T-cell (primary cell): ENCODE measurements at regions not wholly inside any gene's neighbourhood (a gene's known extent, or its start where the extent isn't known, plus 50 kb on each side); places are given as distances from the start of the nearest gene placed in this dataset.

Experiments used
- ATAC-seq, 4 experiments: fragments of 200-7000 bp in 3 of 4; fragments of 150-1000 bp in 1 of 4; cut with Tn5 transposase; replicated peaks in 1 of 4; 1 replicate in 3 of 4; 2 replicates in 1 of 4; pipeline ENCODE4 v1.10.0; 2021; ENCODE audit warnings: moderate library complexity in 3 of 4, mild to moderate bottlenecking in 2 of 4, moderate number of reproducible peaks in 1 of 4
- CTCF ChIA-PET, 2 donors: fragments of 300-600 bp; sonication (Branson Sonifier 250); formaldehyde crosslinking; loops; one replicate each; lab custom pipeline; 2022; ENCODE audit warnings: antibody characterized with exemption in 2 of 2; lab: Charles Lee
- POLR2A ChIA-PET, 2 donors: fragments of 300-600 bp; sonication (Branson Sonifier 250); formaldehyde crosslinking; loops; one replicate each; lab custom pipeline; 2022; ENCODE audit warnings: antibody characterized with exemption in 2 of 2; lab: Charles Lee
- DNase-seq, 35 experiments: peaks; one replicate each; pipeline versions ENCODE4 v3.0.0 to v3.0.0-alpha.2; 2013 to 2023
- H3K27ac ChIP-seq: one replicate; pipeline ENCODE4 v1.5.1; 2013; ENCODE audit warnings: low read length
- H3K27me3 ChIP-seq, 2 experiments: replicated peaks in 1 of 2; 1 replicate in 1 of 2; 2 replicates in 1 of 2; pipeline versions ENCODE4 v1.6.1 to v1.7.0; 2013; ENCODE audit warnings: low read length in 1 of 2, mixed read lengths in 1 of 2; ENCODE audit not compliant: control insufficient read depth in 2 of 2, insufficient read depth in 2 of 2; ENCODE audit errors: extremely low read depth in 1 of 2
- H3K36me3 ChIP-seq, 2 donors: 1 replicate in 1 of 2; 2 replicates in 1 of 2; pipeline versions ENCODE4 v1.6.1 to v1.7.0; 2013; ENCODE audit warnings: low read length in 1 of 2; ENCODE audit not compliant: control insufficient read depth in 2 of 2, insufficient read depth in 1 of 2; ENCODE audit errors: extremely low read depth in 1 of 2
- H3K4me1 ChIP-seq, 2 experiments: 1 replicate in 1 of 2; 2 replicates in 1 of 2; pipeline versions ENCODE4 v1.6.1 to v1.7.0; 2013; ENCODE audit warnings: low read length in 2 of 2, mixed read lengths in 1 of 2; ENCODE audit not compliant: insufficient read depth in 2 of 2, control insufficient read depth in 1 of 2; ENCODE audit errors: extremely low read depth in 1 of 2
- H3K4me3 ChIP-seq, 2 donors: 1 replicate in 1 of 2; 2 replicates in 1 of 2; pipeline versions ENCODE4 v1.5.1 to v1.7.0; 2013; ENCODE audit warnings: mild to moderate bottlenecking in 2 of 2, low read length in 1 of 2, moderate library complexity in 1 of 2; ENCODE audit not compliant: control insufficient read depth in 1 of 2; ENCODE audit errors: extremely low read depth in 1 of 2
- H3K9me3 ChIP-seq: 2 replicates; pipeline ENCODE4 v1.7.0; 2013
- H3K27ac Mint-ChIP-seq, 2 donors: one replicate each; pipeline ENCODE4 v1.8.0; 2020 to 2021; ENCODE audit warnings: mild to moderate bottlenecking in 2 of 2, mixed read lengths in 2 of 2
- H3K27me3 Mint-ChIP-seq, 2 donors: one replicate each; pipeline ENCODE4 v1.8.0; 2021 to 2022; ENCODE audit warnings: mixed read lengths in 2 of 2
- H3K36me3 Mint-ChIP-seq: one replicate; pipeline ENCODE4 v1.8.0; 2021; ENCODE audit warnings: mixed read lengths
- H3K4me1 Mint-ChIP-seq, 3 donors: one replicate each; pipeline ENCODE4 v1.8.0; 2020 to 2022; ENCODE audit warnings: mixed read lengths in 3 of 3, mild to moderate bottlenecking in 1 of 3
- H3K4me3 Mint-ChIP-seq, 3 donors: one replicate each; pipeline ENCODE4 v1.8.0; 2020 to 2022; ENCODE audit warnings: mild to moderate bottlenecking in 3 of 3, mixed read lengths in 3 of 3, moderate library complexity in 3 of 3
- H3K9me3 Mint-ChIP-seq, 3 donors: one replicate each; pipeline ENCODE4 v1.8.0; 2020 to 2022; ENCODE audit warnings: mixed read lengths in 3 of 3
- WGBS: methylation state at CpG from one replicate; pipeline ENCODE4 v1.1.5; 2013; ENCODE audit warnings: missing lambda C conversion rate; ENCODE audit not compliant: insufficient coverage; 5-methylcytosine and 5-hydroxymethylcytosine counted together

DNA sequence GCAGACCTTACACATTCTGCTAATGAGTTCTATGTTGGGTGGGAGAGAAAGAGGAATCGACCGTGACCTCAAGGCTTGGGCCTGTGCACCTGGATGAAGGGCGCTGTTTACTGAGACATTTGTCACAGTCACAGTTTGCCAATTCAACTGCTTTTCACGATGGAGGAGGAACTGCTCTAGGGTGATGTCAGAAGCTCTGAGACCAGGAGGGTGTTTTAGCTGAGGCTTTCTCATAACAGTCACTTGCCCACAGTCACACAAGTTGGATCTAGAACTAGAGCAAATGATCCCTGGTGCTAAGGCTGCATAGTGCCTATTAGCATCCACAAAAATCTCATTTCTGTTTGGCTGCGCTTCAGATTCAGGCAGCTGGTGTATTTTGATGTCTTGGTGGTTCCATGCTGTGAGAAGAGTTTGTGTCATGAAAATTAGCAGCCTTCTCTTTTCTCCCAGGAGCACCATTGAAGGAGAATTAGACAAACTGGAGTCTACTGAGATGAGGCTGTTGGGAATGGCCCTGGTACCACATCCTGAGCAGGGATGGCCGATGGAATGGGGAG, 83.3 kb upstream of the TGM3 start:
- no peak for DNase-seq
- Mint-ChIP-seq H3K9me3 (no peaks in the 10 kb centered on the region), H3K4me1 (peaks cover 0 to 4% (median 4%) of the 10 kb centered on the region in 3 donors), H3K27ac (no peak overlapping the region), H3K27me3 (peaks cover 19 to 21% of the 10 kb centered on the region in 2 donors), H3K4me3 (no peak overlapping the region), H3K36me3 (no peaks in the 10 kb centered on the region)
- POLR2A ChIA-PET: no interaction called here
- Histone ChIP-seq H3K4me3 (no peak overlapping the region), H3K9me3 (no peaks in the 10 kb centered on the region), H3K36me3 (no peaks in the 10 kb centered on the region), H3K27ac (no peak overlapping the region), H3K4me1 (peaks cover 0 to 5% of the 10 kb centered on the region in 2 experiments), H3K27me3 (peaks cover 0 to 18% of the 10 kb centered on the region in 2 experiments)
- 71% methylated on average over 3 of the region's 6 CpGs for WGBS
- CTCF ChIA-PET: no interaction called here
- ATAC-seq: no peak

DNA sequence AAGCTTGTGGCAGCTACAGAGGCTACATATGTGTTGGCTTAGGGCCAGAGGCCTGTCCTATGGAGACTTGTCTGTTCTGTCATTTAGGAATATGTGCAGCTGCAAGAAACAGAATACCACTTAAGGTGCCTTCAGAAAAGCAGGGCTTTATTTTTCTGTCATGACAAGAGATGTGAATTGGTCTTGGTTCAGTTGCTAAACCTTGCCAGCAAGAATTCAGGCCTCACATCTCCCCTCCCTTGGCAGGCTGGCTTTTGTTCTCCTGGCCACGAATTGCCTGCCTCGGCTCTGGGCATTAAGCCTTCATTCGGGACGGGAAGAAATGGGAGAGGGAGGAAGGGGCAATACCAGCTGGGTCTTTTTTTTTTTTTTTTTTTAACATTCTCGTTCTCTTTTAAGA, 82.4 kb upstream of the TGM3 start:
- Mint-ChIP-seq H3K9me3 (no peaks in the 10 kb centered on the region), H3K4me3 (no peak overlapping the region), H3K27me3 (peaks cover 19 to 21% of the 10 kb centered on the region in 2 donors), H3K27ac (no peak overlapping the region), H3K4me1 (peaks cover 4 to 6% (median 4%) of the 10 kb centered on the region in 3 donors), H3K36me3 (no peaks in the 10 kb centered on the region)
- Histone ChIP-seq H3K4me1 (no peaks in the 10 kb centered on the region), H3K9me3 (no peaks in the 10 kb centered on the region), H3K4me3 (no peak overlapping the region), H3K27me3 (peaks cover 0 to 14% of the 10 kb centered on the region in 2 experiments), H3K36me3 (no peaks in the 10 kb centered on the region), H3K27ac (no peak overlapping the region)
- WGBS: no CpG with 5 or more reads among the region's 5 CpGs
- ChIA-PET POLR2A (interaction anchor here (0.6 kb wide), 2 partner anchors 33 to 266 kb away, joined by 3 to 4 read pairs; no protein-coding TSS in a partner anchor), CTCF (no interaction called here)
- DNase-seq: no peak
- no peak for ATAC-seq

DNA sequence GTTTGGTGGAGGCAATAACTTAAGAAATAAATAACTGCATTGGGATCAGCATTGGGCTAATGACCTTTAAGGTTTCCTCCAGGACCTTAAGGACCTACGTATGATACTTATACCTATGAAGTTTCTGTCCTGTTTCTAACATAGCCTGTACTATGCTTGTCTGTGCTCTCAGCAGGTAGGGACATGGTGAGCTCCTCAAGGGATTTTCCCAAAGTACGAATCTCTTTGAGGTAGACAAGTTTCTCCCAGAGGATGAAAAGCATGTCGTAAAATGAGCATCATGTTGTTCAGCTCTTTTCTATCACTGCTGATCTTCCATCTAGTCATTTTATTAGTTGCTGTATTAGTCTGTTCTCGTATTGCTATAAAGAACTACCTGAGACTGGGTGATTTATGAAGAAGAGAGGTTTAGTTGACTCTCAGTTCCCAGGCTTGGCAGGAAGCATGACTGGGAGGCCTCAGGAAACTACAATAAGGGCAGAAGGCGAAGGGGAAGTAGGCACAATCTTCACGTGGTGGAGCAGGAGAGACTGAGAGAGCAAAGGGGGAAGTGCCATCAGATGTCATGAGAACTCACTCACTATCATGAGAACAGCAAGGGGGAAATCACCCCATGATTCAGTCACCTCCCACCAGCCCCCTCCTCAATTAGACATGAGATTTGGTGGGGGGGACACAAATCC, 77.8 kb upstream of the TGM3 start:
- no peak overlapping the region for H3K27ac ChIP-seq
- Mint-ChIP-seq H3K36me3 (no peaks in the 10 kb centered on the region), H3K4me3 (no peak overlapping the region), H3K27me3 (peaks cover 6 to 8% of the 10 kb centered on the region in 2 donors), H3K9me3 (peaks cover 7 to 11% (median 8%) of the 10 kb centered on the region in 3 donors), H3K27ac (no peak overlapping the region), H3K4me1 (peaks cover 4 to 14% (median 7%) of the 10 kb centered on the region in 3 donors)
- ChIA-PET CTCF (no interaction called here), POLR2A (no interaction called here)
- DNase-seq: peak in 5 of 35 experiments; percentile 1 to 41 (median 4)
- H3K4me1 ChIP-seq: no peaks in the 10 kb centered on the region
- H3K4me3 ChIP-seq: no peak overlapping the region
- no peaks in the 10 kb centered on the region for H3K36me3 ChIP-seq
- H3K9me3 ChIP-seq: no peaks in the 10 kb centered on the region
- no peak for ATAC-seq
- WGBS: 17% methylated on average over 1 of the region's 6 CpGs
- H3K27me3 ChIP-seq: peaks cover 0 to 3% of the 10 kb centered on the region in 2 experiments

DNA sequence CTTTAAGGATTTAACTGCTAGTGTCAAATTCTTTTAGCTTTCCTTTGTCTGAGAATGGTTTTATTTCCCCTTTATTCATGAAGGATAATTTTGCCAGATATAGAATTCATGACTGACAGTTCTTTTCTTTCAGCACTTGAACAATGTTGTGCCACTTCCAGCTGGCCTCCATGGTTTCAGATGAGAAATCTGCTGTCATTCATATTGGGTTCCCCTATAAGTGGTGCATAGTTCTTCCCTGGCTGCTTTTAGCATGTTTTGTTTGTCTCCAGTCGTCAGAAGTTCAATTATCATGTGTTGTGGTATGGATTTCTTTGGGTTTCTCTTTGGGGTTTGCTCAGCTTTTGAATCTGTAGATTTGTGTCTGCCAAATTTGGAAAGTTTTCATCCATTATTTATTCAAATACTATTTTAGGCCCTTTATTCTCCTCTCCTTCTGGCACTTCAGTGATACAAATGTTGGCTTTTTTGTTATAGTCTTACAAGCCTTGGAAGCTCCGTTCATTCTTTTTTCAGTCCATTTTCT, 76.3 kb upstream of the TGM3 start:
- Histone ChIP-seq H3K27ac (no peak overlapping the region), H3K27me3 (no peaks in the 10 kb centered on the region), H3K4me3 (no peak overlapping the region), H3K4me1 (no peaks in the 10 kb centered on the region), H3K9me3 (no peaks in the 10 kb centered on the region), H3K36me3 (no peaks in the 10 kb centered on the region)
- POLR2A ChIA-PET: no interaction called here
- no peak overlapping the region for H3K27ac Mint-ChIP-seq
- WGBS: no CpG with 5 or more reads among the region's 2 CpGs
- H3K4me1 Mint-ChIP-seq: peaks cover 4 to 14% (median 7%) of the 10 kb centered on the region in 3 donors
- no peak overlapping the region for H3K4me3 Mint-ChIP-seq
- peaks cover 8 to 14% of the 10 kb centered on the region in 2 donors for H3K27me3 Mint-ChIP-seq
- CTCF ChIA-PET: no interaction called here
- ATAC-seq: no peak
- peaks cover 7 to 11% (median 8%) of the 10 kb centered on the region in 3 donors for H3K9me3 Mint-ChIP-seq
- no peaks in the 10 kb centered on the region for H3K36me3 Mint-ChIP-seq
- DNase-seq: no peak

DNA sequence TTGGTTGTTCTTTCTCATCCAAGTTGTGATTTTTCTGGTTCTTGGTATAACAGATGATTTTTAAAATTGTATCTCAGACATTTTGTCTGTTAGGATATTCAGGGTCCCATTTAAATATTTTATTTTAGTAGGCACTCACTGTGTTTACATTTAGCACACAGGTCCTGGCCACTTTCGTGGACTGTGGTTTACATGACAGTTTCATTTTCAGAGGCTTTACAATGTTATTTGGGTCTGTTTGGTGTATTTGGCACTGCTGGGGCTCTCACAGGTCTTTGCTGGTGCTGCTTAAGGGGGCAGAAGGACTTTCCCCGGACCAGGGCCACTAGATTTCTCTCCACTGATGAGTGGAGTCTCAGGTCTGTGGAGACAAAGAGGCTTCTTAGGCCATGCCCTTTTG, 75.5 kb upstream of the TGM3 start:
- Mint-ChIP-seq H3K36me3 (no peaks in the 10 kb centered on the region), H3K27me3 (peaks cover 9 to 12% of the 10 kb centered on the region in 2 donors), H3K4me1 (peaks cover 4 to 14% (median 7%) of the 10 kb centered on the region in 3 donors), H3K4me3 (no peak overlapping the region), H3K27ac (no peak overlapping the region), H3K9me3 (peaks cover 7 to 11% (median 8%) of the 10 kb centered on the region in 3 donors)
- no peak overlapping the region for H3K27ac ChIP-seq
- DNase-seq: no peak
- H3K27me3 ChIP-seq: no peaks in the 10 kb centered on the region
- no peaks in the 10 kb centered on the region for H3K36me3 ChIP-seq
- ATAC-seq: no peak
- 50% methylated on average over 1 of the region's 2 CpGs for WGBS
- no peak overlapping the region for H3K4me3 ChIP-seq
- H3K9me3 ChIP-seq: no peaks in the 10 kb centered on the region
- ChIA-PET CTCF (no interaction called here), POLR2A (no interaction called here)
- H3K4me1 ChIP-seq: no peaks in the 10 kb centered on the region

DNA sequence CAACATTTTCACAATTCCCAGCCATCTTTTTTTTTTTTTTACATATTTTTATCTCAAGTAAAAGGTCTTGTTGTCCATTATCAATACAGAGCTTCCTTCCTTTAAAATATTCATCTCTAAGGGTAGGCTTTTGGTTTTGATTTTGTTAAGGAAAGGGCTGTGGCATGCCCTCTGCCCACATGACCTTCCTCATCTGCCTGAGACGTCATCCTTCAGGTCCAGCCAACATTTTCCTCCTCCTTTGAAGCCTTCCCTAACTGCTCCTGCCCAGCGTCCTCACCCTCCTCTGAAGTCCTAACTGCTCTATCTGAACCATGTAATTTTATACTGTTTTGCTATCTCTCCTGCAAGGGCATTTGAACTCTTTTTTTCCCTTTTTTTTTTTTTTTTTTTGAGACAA, 73.9 kb upstream of the TGM3 start:
- no peak overlapping the region for H3K4me3 ChIP-seq
- Mint-ChIP-seq H3K4me3 (no peak overlapping the region), H3K27me3 (peaks cover 5 to 12% of the 10 kb centered on the region in 2 donors), H3K36me3 (no peaks in the 10 kb centered on the region), H3K4me1 (peaks cover 4 to 14% (median 7%) of the 10 kb centered on the region in 3 donors), H3K9me3 (peaks cover 7 to 11% (median 8%) of the 10 kb centered on the region in 3 donors), H3K27ac (no peak overlapping the region)
- ATAC-seq: no peak
- 53% methylated on average over 2 of the region's 2 CpGs for WGBS
- ChIA-PET POLR2A (no interaction called here), CTCF (no interaction called here)
- H3K36me3 ChIP-seq: no peaks in the 10 kb centered on the region
- no peaks in the 10 kb centered on the region for H3K27me3 ChIP-seq
- H3K9me3 ChIP-seq: no peaks in the 10 kb centered on the region
- no peak for DNase-seq
- H3K4me1 ChIP-seq: no peaks in the 10 kb centered on the region
- no peak overlapping the region for H3K27ac ChIP-seq
